GM23338 (cell line): ENCODE measurements at regions not wholly inside any gene's neighbourhood (a gene's known extent, or its start where the extent isn't known, plus 50 kb on each side); places are given as distances from the start of the nearest gene placed in this dataset.

Experiments
- ATAC-seq: fragments of 200-7000 bp; cut with Tn5 transposase; 3 replicates; pipeline ENCODE4 v1.9.1; 2020
- DNase-seq: peaks from one replicate; pipeline ENCODE4 v3.0.0-alpha.2; 2015; ENCODE audit warnings: low spot score
- H2AFZ ChIP-seq: fragments of 200-600 bp; sonication (generic); 2 replicates; pipeline ENCODE4 v1.8.0; 2016; ENCODE audit warnings: antibody characterized with exemption, mild to moderate bottlenecking, moderate library complexity
- H3F3A ChIP-seq: fragments of 200-600 bp; sonication (generic); replicated peaks from 2 replicates; pipeline ENCODE4 v1.8.0; 2017; ENCODE audit warnings: antibody characterized with exemption, mixed run types, low read depth
- H3K27ac ChIP-seq: fragments of 200-600 bp; sonication (generic); 2 replicates; pipeline ENCODE4 v1.6.1; 2016; ENCODE audit warnings: low read depth
- H3K27me3 ChIP-seq: fragments of 200-600 bp; sonication (generic); 2 replicates; pipeline ENCODE4 v1.8.0; 2016; ENCODE audit warnings: mild to moderate bottlenecking, mixed run types, moderate library complexity; ENCODE audit not compliant: insufficient read depth
- H3K36me3 ChIP-seq: fragments of 200-600 bp; sonication (generic); 2 replicates; pipeline ENCODE4 v1.8.0; 2016; ENCODE audit warnings: mild to moderate bottlenecking; ENCODE audit not compliant: insufficient read depth
- H3K4me1 ChIP-seq: fragments of 200-600 bp; sonication (generic); 2 replicates; pipeline ENCODE4 v1.8.0; 2016; ENCODE audit warnings: mild to moderate bottlenecking, moderate library complexity; ENCODE audit not compliant: insufficient read depth
- H3K4me2 ChIP-seq: fragments of 200-600 bp; sonication (generic); 2 replicates; pipeline ENCODE4 v1.7.1; 2017; ENCODE audit warnings: mixed run types
- H3K4me3 ChIP-seq: fragments of 200-600 bp; sonication (generic); 2 replicates; pipeline ENCODE4 v1.6.1; 2016; ENCODE audit warnings: mixed run types
- H3K79me2 ChIP-seq: fragments of 200-600 bp; sonication (generic); replicated peaks from 2 replicates; pipeline ENCODE4 v1.8.0; 2017; ENCODE audit warnings: mild to moderate bottlenecking; ENCODE audit not compliant: insufficient read depth
- H3K9me2 ChIP-seq: fragments of 200-600 bp; sonication (generic); 2 replicates; pipeline ENCODE4 v1.8.0; 2017; ENCODE audit not compliant: insufficient read depth
- H4K20me1 ChIP-seq: fragments of 200-600 bp; sonication (generic); replicated peaks from 2 replicates; pipeline ENCODE4 v1.8.0; 2017; ENCODE audit warnings: mild to moderate bottlenecking; ENCODE audit not compliant: insufficient read depth
- H3K27ac Mint-ChIP-seq: 2 replicates; pipeline ENCODE4 v1.8.0; 2020; ENCODE audit warnings: inconsistent platforms, mild to moderate bottlenecking, moderate library complexity, mixed read lengths
- H3K27me3 Mint-ChIP-seq: 3 replicates; pipeline ENCODE4 v1.8.0; 2022; ENCODE audit warnings: low read depth, mild to moderate bottlenecking, moderate library complexity, mixed read lengths, inconsistent platforms; ENCODE audit not compliant: insufficient read depth, poor library complexity
- H3K36me3 Mint-ChIP-seq: 3 replicates; pipeline ENCODE4 v1.8.0; 2021; ENCODE audit warnings: low read depth, mild to moderate bottlenecking, inconsistent platforms, moderate library complexity, mixed read lengths
- H3K4me1 Mint-ChIP-seq: 3 replicates; pipeline ENCODE4 v1.8.0; 2020; ENCODE audit warnings: mild to moderate bottlenecking, inconsistent platforms, mixed read lengths
- H3K4me3 Mint-ChIP-seq: 3 replicates; pipeline ENCODE4 v1.8.0; 2021; ENCODE audit warnings: moderate library complexity, mild to moderate bottlenecking, inconsistent platforms, mixed read lengths
- H3K9me3 Mint-ChIP-seq: 3 replicates; pipeline ENCODE4 v1.8.0; 2020; ENCODE audit warnings: moderate library complexity, mild to moderate bottlenecking, inconsistent platforms, mixed read lengths
- EZH2 ChIP-seq: fragments of 200-600 bp; sonication (generic); IDR thresholded peaks from one replicate; pipeline ENCODE4 v1.8.0; 2017; ENCODE audit warnings: antibody characterized with exemption, mild to moderate bottlenecking, low read depth; ENCODE audit not compliant: unreplicated experiment
- POLR2AphosphoS5 ChIP-seq: IDR thresholded peaks from 2 replicates; pipeline ENCODE4 v1.6.1; 2016; ENCODE audit warnings: antibody characterized with exemption, low read depth
- STAT1 ChIP-seq: IDR thresholded peaks from one replicate; pipeline ENCODE4 v1.6.1; 2016; ENCODE audit warnings: antibody characterized with exemption; ENCODE audit not compliant: unreplicated experiment
- ZNF331 ChIP-seq: fragments of 250-450 bp; sonication (Bioruptor Pico); IDR thresholded peaks from 2 replicates; pipeline ENCODE4 v1.5.0; 2020; ENCODE audit warnings: low read depth, mild to moderate bottlenecking, moderate library complexity
- TF ChIP-seq, protein P1 (sequence below), 2 experiments: fragments of 200-600 bp in 1 of 2; sonication (generic) in 1 of 2; conservative IDR thresholded peaks; 2 replicates each; pipeline versions ENCODE4 v1.5.1 to v1.6.1; 2016 to 2017; ENCODE audit warnings: antibody characterized with exemption in 2 of 2, low read depth in 2 of 2, mild to moderate bottlenecking in 2 of 2, moderate library complexity in 1 of 2
- TF ChIP-seq, protein P2 (sequence below): IDR thresholded peaks from 2 replicates; pipeline ENCODE4 v1.6.1; 2016; ENCODE audit warnings: antibody characterized with exemption
- TF ChIP-seq, protein P3 (sequence below): IDR thresholded peaks from one replicate; pipeline ENCODE4 v1.6.1; 2018; ENCODE audit warnings: antibody characterized with exemption; ENCODE audit not compliant: unreplicated experiment

DNA sequence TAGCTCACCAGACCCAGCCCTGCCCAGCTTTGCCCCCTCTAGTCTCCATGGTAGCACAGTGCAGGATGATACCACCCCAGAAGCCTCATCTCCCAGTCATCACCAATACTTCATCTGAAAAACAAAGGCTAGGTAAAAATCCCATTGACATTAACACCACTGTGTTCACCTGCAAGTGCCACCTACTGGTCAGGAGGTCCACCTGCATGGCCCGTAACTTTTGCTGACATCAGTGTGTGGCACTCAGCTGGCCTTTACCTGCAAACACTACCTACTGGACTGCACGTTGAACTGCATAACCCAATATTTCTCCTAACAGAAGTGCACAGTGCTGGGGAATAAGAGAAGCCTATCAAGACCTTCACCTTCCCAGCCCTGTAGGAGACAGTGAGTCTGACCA lies 234.7 kb upstream of the ADGRB3 start:
- no peaks in the 10 kb centered on the region for H4K20me1 ChIP-seq
- no peak overlapping the region for H3K4me3 ChIP-seq
- Mint-ChIP-seq H3K4me1 (no peaks in the 10 kb centered on the region), H3K4me3 (no peak overlapping the region), H3K27me3 (peaks cover 3% of the 10 kb centered on the region), H3K27ac (no peak overlapping the region), H3K36me3 (peaks cover 3% of the 10 kb centered on the region; the same call in 1 of the 3 replicates), H3K9me3 (peaks cover 11% of the 10 kb centered on the region)
- 0 out of 2 replicates have a peak, but pooled peaks cover 3% of the 10 kb centered on the region for H3K9me2 ChIP-seq
- ATAC-seq (no peak), DNase-seq (peak; percentile 35)
- no peaks in the 10 kb centered on the region for H3K36me3 ChIP-seq
- no peak overlapping the region for H3K27ac ChIP-seq
- H2AFZ ChIP-seq = no peak overlapping the region
- no peaks in the 10 kb centered on the region for H3K27me3 ChIP-seq
- TF ChIP-seq, protein P1, sequence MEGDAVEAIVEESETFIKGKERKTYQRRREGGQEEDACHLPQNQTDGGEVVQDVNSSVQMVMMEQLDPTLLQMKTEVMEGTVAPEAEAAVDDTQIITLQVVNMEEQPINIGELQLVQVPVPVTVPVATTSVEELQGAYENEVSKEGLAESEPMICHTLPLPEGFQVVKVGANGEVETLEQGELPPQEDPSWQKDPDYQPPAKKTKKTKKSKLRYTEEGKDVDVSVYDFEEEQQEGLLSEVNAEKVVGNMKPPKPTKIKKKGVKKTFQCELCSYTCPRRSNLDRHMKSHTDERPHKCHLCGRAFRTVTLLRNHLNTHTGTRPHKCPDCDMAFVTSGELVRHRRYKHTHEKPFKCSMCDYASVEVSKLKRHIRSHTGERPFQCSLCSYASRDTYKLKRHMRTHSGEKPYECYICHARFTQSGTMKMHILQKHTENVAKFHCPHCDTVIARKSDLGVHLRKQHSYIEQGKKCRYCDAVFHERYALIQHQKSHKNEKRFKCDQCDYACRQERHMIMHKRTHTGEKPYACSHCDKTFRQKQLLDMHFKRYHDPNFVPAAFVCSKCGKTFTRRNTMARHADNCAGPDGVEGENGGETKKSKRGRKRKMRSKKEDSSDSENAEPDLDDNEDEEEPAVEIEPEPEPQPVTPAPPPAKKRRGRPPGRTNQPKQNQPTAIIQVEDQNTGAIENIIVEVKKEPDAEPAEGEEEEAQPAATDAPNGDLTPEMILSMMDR (conservative IDR thresholded peaks at IDR 0.05; ENCODE audit: low read depth in 2 of 2) = peak; percentile 51 to 56
- TF ChIP-seq EZH2 (no peak), ZNF331 (CRISPR knock-in tag) (no peak), POLR2AphosphoS5 (no peak), STAT1 (no peak)
- TF ChIP-seq, protein P2, sequence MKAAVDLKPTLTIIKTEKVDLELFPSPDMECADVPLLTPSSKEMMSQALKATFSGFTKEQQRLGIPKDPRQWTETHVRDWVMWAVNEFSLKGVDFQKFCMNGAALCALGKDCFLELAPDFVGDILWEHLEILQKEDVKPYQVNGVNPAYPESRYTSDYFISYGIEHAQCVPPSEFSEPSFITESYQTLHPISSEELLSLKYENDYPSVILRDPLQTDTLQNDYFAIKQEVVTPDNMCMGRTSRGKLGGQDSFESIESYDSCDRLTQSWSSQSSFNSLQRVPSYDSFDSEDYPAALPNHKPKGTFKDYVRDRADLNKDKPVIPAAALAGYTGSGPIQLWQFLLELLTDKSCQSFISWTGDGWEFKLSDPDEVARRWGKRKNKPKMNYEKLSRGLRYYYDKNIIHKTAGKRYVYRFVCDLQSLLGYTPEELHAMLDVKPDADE = no peak
- H3K4me1 ChIP-seq = no peaks in the 10 kb centered on the region
- H3K4me2 ChIP-seq = no peak overlapping the region
- no peaks in the 10 kb centered on the region for H3F3A ChIP-seq
- H3K79me2 ChIP-seq = no peaks in the 10 kb centered on the region

DNA sequence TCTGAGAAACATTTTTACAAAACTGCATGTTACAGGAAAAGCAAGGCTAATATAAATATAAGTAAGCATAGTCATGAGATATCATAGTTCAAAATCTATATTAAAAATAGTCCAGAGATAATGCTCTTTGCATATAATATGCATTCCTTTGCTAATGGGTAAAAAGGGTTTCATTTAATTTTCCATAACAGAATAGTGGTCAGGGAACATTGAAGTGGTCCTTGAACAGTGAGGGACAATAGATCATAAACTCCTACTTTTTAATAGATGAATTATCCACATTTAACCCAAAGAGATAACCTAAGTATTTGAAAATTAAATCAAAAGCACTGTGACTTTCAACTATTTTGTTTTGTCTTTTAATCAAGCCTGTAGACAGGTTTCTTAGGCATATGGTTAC lies 243.1 kb upstream of the ADGRB3 start:
- H3K4me1 Mint-ChIP-seq = no peaks in the 10 kb centered on the region
- no peaks in the 10 kb centered on the region for H3K36me3 Mint-ChIP-seq
- Histone ChIP-seq H2AFZ (no peak overlapping the region), H3K27ac (no peak overlapping the region), H3F3A (no peaks in the 10 kb centered on the region), H3K27me3 (no peaks in the 10 kb centered on the region), H4K20me1 (no peaks in the 10 kb centered on the region), H3K79me2 (no peaks in the 10 kb centered on the region), H3K36me3 (no peaks in the 10 kb centered on the region), H3K4me2 (no peak overlapping the region), H3K4me1 (no peaks in the 10 kb centered on the region), H3K4me3 (no peak overlapping the region), H3K9me2 (0 out of 2 replicates have a peak, but pooled peaks cover 8% of the 10 kb centered on the region)
- peaks cover 4% of the 10 kb centered on the region; the same call in 1 of the 3 replicates for H3K9me3 Mint-ChIP-seq
- no peak for ATAC-seq
- no peaks in the 10 kb centered on the region for H3K27me3 Mint-ChIP-seq
- no peak overlapping the region for H3K4me3 Mint-ChIP-seq
- no peak for DNase-seq
- TF ChIP-seq, protein P3, sequence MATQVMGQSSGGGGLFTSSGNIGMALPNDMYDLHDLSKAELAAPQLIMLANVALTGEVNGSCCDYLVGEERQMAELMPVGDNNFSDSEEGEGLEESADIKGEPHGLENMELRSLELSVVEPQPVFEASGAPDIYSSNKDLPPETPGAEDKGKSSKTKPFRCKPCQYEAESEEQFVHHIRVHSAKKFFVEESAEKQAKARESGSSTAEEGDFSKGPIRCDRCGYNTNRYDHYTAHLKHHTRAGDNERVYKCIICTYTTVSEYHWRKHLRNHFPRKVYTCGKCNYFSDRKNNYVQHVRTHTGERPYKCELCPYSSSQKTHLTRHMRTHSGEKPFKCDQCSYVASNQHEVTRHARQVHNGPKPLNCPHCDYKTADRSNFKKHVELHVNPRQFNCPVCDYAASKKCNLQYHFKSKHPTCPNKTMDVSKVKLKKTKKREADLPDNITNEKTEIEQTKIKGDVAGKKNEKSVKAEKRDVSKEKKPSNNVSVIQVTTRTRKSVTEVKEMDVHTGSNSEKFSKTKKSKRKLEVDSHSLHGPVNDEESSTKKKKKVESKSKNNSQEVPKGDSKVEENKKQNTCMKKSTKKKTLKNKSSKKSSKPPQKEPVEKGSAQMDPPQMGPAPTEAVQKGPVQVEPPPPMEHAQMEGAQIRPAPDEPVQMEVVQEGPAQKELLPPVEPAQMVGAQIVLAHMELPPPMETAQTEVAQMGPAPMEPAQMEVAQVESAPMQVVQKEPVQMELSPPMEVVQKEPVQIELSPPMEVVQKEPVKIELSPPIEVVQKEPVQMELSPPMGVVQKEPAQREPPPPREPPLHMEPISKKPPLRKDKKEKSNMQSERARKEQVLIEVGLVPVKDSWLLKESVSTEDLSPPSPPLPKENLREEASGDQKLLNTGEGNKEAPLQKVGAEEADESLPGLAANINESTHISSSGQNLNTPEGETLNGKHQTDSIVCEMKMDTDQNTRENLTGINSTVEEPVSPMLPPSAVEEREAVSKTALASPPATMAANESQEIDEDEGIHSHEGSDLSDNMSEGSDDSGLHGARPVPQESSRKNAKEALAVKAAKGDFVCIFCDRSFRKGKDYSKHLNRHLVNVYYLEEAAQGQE = no peak
- no peak for TF ChIP-seq STAT1
- no peak overlapping the region for H3K27ac Mint-ChIP-seq
